SK-N-SH (cell line): ENCODE measurements at regions not wholly inside any gene's neighbourhood (a gene's known extent, or its start where the extent isn't known, plus 50 kb on each side); places are given as distances from the start of the nearest gene placed in this dataset.
A peak's percentile ranks its signal among the peaks of the same experiment; 100 is the strongest.

Experiments
- CTCF ChIA-PET: fragments of 300-600, 350-600 bp; formaldehyde crosslinking; extraction: SDS; loops from one replicate; lab custom pipeline; 2021; lab: Yijun Ruan, JAX
- POLR2A ChIA-PET: fragments of 350-600 bp; sonication (Branson Sonifier 250); formaldehyde crosslinking; extraction: SDS; loops from one replicate; lab custom pipeline; 2020; ENCODE audit warnings: antibody characterized with exemption, inconsistent platforms; lab: Yijun Ruan, JAX
- DNase-seq: peaks from one replicate; pipeline ENCODE4 v3.0.0; 2012
- H2AFZ ChIP-seq: fragments of 200-600 bp; sonication (generic); 2 replicates; pipeline ENCODE4 v1.8.1; 2016; ENCODE audit warnings: antibody characterized with exemption, mild to moderate bottlenecking, low read depth
- H3F3A ChIP-seq: fragments of 200-600 bp; sonication (generic); replicated peaks from 2 replicates; pipeline ENCODE3; 2016; ENCODE audit warnings: antibody characterized with exemption, mild to moderate bottlenecking; ENCODE audit not compliant: insufficient read depth
- H3K27ac ChIP-seq, 2 experiments: fragments of 200-500 bp in 1 of 2; fragments of 200-600 bp in 1 of 2; sonication (Bioruptor generic) in 1 of 2; sonication (generic), shearing (Covaris generic) in 1 of 2; 2 replicates each; pipeline versions ENCODE4 v1.5.1 to v1.6.1; 2014 to 2016; ENCODE audit warnings: low read depth in 2 of 2, inconsistent platforms in 1 of 2, low read length in 1 of 2, mild to moderate bottlenecking in 1 of 2, mixed read lengths in 1 of 2
- H3K27me3 ChIP-seq: fragments of 200-600 bp; sonication (generic), shearing (Covaris generic); 2 replicates; pipeline ENCODE4 v1.6.1; 2016; ENCODE audit warnings: mixed run types; ENCODE audit not compliant: insufficient read depth
- H3K36me3 ChIP-seq, 2 experiments: fragments of 200-500 bp in 1 of 2; fragments of 200-600 bp in 1 of 2; sonication (Bioruptor generic) in 1 of 2; sonication (generic) in 1 of 2; replicated peaks in 1 of 2; 2 replicates each; pipeline versions ENCODE3 to v1.5.1; 2014 to 2016; ENCODE audit warnings: low read length in 1 of 2, mild to moderate bottlenecking in 1 of 2; ENCODE audit not compliant: insufficient read depth in 2 of 2, control insufficient read depth in 1 of 2
- H3K4me1 ChIP-seq, 2 experiments: fragments of 200-500 bp in 1 of 2; fragments of 200-600 bp in 1 of 2; sonication (Bioruptor generic) in 1 of 2; sonication (generic), shearing (Covaris generic) in 1 of 2; 2 replicates each; pipeline versions ENCODE4 v1.5.1 to v1.6.1; 2014 to 2016; ENCODE audit warnings: low read depth in 1 of 2, low read length in 1 of 2, mixed run types in 1 of 2; ENCODE audit not compliant: insufficient read depth in 2 of 2, control insufficient read depth in 1 of 2
- H3K4me2 ChIP-seq: fragments of 200-600 bp; sonication (generic), shearing (Covaris generic); 2 replicates; pipeline ENCODE4 v1.6.1; 2017; ENCODE audit warnings: mixed run types
- H3K4me3 ChIP-seq, 2 experiments: fragments of 200-500 bp in 1 of 2; fragments of 200-600 bp in 1 of 2; sonication (Bioruptor generic) in 1 of 2; sonication (generic), shearing (Covaris generic) in 1 of 2; 2 replicates each; pipeline versions ENCODE4 v1.5.1 to v1.8.1; 2014 to 2016; ENCODE audit warnings: low read depth in 2 of 2, inconsistent platforms in 1 of 2, low read length in 1 of 2, mild to moderate bottlenecking in 1 of 2, mixed read lengths in 1 of 2, moderate library complexity in 1 of 2
- H3K79me2 ChIP-seq: fragments of 200-600 bp; sonication (generic); 2 replicates; pipeline ENCODE4 v1.8.1; 2017; ENCODE audit warnings: mild to moderate bottlenecking; ENCODE audit not compliant: insufficient read depth
- H3K9ac ChIP-seq: fragments of 200-600 bp; sonication (generic); 2 replicates; pipeline ENCODE4 v1.6.1; 2017; ENCODE audit warnings: mixed run types
- H3K9me2 ChIP-seq: fragments of 200-600 bp; sonication (generic); 2 replicates; pipeline ENCODE4 v1.6.1; 2017; ENCODE audit warnings: mixed run types
- H3K9me3 ChIP-seq: fragments of 200-600 bp; sonication (generic); 2 replicates; pipeline ENCODE4 v1.6.1; 2017; ENCODE audit warnings: mixed run types, mild to moderate bottlenecking, moderate library complexity
- H4K20me1 ChIP-seq: fragments of 200-600 bp; sonication (generic); 2 replicates; pipeline ENCODE4 v1.6.1; 2017; ENCODE audit warnings: mild to moderate bottlenecking, mixed run types; ENCODE audit not compliant: insufficient read depth
- CTCF ChIP-seq: fragments of 200-600 bp; sonication (generic); IDR thresholded peaks from 2 replicates; pipeline ENCODE4 v1.6.1; 2017; ENCODE audit warnings: antibody characterized with exemption, mild to moderate bottlenecking, moderate library complexity
- FOXJ3 ChIP-seq: sonication (generic); formaldehyde crosslinking; IDR thresholded peaks from 2 replicates; pipeline ENCODE4 v1.5.1; 2020; ENCODE audit warnings: mild to moderate bottlenecking, missing genetic modification reagents
- FOXM1 ChIP-seq: IDR thresholded peaks from 2 replicates; pipeline ENCODE4 v1.4.0; 2012; ENCODE audit warnings: low read depth, mild to moderate bottlenecking
- GABPA ChIP-seq: IDR thresholded peaks from 2 replicates; pipeline ENCODE4 v1.4.0; 2012; ENCODE audit warnings: low read depth, mild to moderate bottlenecking
- IRF3 ChIP-seq: fragments of 150-350 bp; IDR thresholded peaks from 2 replicates; pipeline ENCODE4 v1.6.1; 2016; ENCODE audit warnings: mild to moderate bottlenecking, low read depth, low read length
- JUND ChIP-seq: IDR thresholded peaks from 2 replicates; pipeline ENCODE4 v1.4.0; 2012
- MEF2A ChIP-seq: IDR thresholded peaks from 2 replicates; pipeline ENCODE4 v1.4.0; 2012; ENCODE audit warnings: low read depth, borderline replicate concordance
- NFIC ChIP-seq: IDR thresholded peaks from 2 replicates; pipeline ENCODE4 v1.4.0; 2012; ENCODE audit warnings: borderline replicate concordance
- PBX3 ChIP-seq: IDR thresholded peaks from 2 replicates; pipeline ENCODE4; 2012
- RAD21 ChIP-seq: IDR thresholded peaks from 2 replicates; pipeline ENCODE4 v1.6.1; 2012; ENCODE audit warnings: mild to moderate bottlenecking, low read length
- RCOR1 ChIP-seq: fragments of 150-350 bp; IDR thresholded peaks from 2 replicates; pipeline ENCODE4 v1.6.1; 2017; ENCODE audit warnings: antibody characterized with exemption, low read length
- RXRA ChIP-seq: IDR thresholded peaks from 2 replicates; pipeline ENCODE4 v1.4.0; 2012; ENCODE audit warnings: low read depth, mild to moderate bottlenecking, borderline replicate concordance
- SMC3 ChIP-seq: IDR thresholded peaks from 2 replicates; pipeline ENCODE4 v1.6.1; 2012; ENCODE audit warnings: low read depth, low read length, improper control_type of control experiment
- TCF12 ChIP-seq: IDR thresholded peaks from 2 replicates; pipeline ENCODE4 v1.4.0; 2012
- TEAD4 ChIP-seq: IDR thresholded peaks from 2 replicates; pipeline ENCODE4 v1.4.0; 2012; ENCODE audit warnings: mild to moderate bottlenecking, borderline replicate concordance; ENCODE audit not compliant: insufficient read depth
- USF1 ChIP-seq: IDR thresholded peaks from 2 replicates; pipeline ENCODE4 v1.4.0; 2012; ENCODE audit warnings: low read depth, borderline replicate concordance
- USF2 ChIP-seq: fragments of 150-350 bp; IDR thresholded peaks from 2 replicates; pipeline ENCODE4 v1.6.1; 2017; ENCODE audit warnings: antibody characterized with exemption, low read length, low read depth, borderline replicate concordance
- YY1 ChIP-seq: IDR thresholded peaks from 2 replicates; pipeline ENCODE4 v1.4.0; 2012; ENCODE audit warnings: low read depth, mild to moderate bottlenecking
- WGBS: methylation state at CpG from one replicate; pipeline ENCODE4 v1.1.6; 2017; ENCODE audit warnings: low lambda C conversion rate; 5-methylcytosine and 5-hydroxymethylcytosine counted together

GRCh38 chr14:61609191-61609843, 86.0 kb upstream of the HIF1A start (continued):
- TF ChIP-seq USF1: peak; percentile 64; the same call in 1 of the 2 replicates
- no peak for TF ChIP-seq IRF3
- peak; percentile 77 for TF ChIP-seq RCOR1

- no peak overlapping the region for H3K4me3 ChIP-seq
- TF ChIP-seq TEAD4 (no peak), RAD21 (no peak), FOXM1 (no peak), TCF12 (no peak), RXRA (no peak), MEF2A (no peak), CTCF (no peak), USF2 (no peak), JUND (no peak), GABPA (no peak), IRF3 (no peak), FOXJ3 (CRISPR knock-in tag) (no peak), NFIC (no peak), SMC3 (no peak), RCOR1 (no peak), YY1 (no peak), PBX3 (no peak)
- WGBS: 89% methylated on average over 5 of the region's 5 CpGs
- no peak overlapping the region for H2AFZ ChIP-seq
- peaks cover 9% of the 10 kb centered on the region for H3F3A ChIP-seq
- no peaks in the 10 kb centered on the region for H3K27me3 ChIP-seq
- peak overlapping the region; percentile 48; the same call in 1 of the 2 replicates for H3K4me2 ChIP-seq
- no peaks in the 10 kb centered on the region for H3K9me2 ChIP-seq
- peak overlapping the region; percentile 89 to 99 for H3K27ac ChIP-seq
- no peak for DNase-seq
- ChIA-PET CTCF (interaction anchor here (0.8 to 3.9 kb wide), 8 partner anchors 10 to 228 kb away, joined by 3 to 18 read pairs (median 4); no protein-coding TSS in a partner anchor), POLR2A (interaction anchor here (1.3 to 3.3 kb wide), 4 partner anchors 85 to 1361 kb away, joined by 3 to 24 read pairs (median 10); partner anchors contain the start of genes HIF1A and PPM1A)
- H3K9ac ChIP-seq: no peak overlapping the region
- no peaks in the 10 kb centered on the region for H3K9me3 ChIP-seq
- no peaks in the 10 kb centered on the region for H3K36me3 ChIP-seq
- H3K4me1 ChIP-seq: peaks cover 16 to 47% of the 10 kb centered on the region in 2 experiments
- no peaks in the 10 kb centered on the region for H3K79me2 ChIP-seq
- no peaks in the 10 kb centered on the region for H4K20me1 ChIP-seq
These were observed 85.4 kb upstream of the HIF1A start for GRCh38 chr14:61609884-61610283.
